ENCODE measurements at regions not wholly inside any gene's neighbourhood (a gene's known extent, or its start where the extent isn't known, plus 50 kb on each side); places are given as distances from the start of the nearest gene placed in this dataset.

DNA sequence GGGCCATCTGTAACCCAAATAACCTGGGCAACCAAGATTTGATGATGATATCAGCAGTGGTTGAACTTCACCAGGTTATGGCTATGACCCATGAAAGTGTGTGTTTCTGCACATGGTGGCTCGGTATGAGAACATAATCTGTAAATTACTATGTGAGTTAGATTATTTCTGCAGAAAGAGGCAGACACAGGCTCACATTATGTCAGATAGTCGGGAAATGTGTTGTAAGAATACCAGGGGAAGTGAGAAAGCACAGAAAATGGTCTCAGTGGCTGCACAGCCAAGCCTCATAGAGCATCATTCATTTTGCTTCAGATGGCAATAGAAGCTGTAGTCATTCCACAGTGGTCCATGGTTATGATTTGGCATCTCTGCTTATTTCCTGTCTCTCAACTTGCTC, 63.0 kb upstream of the RBPJ start:
- TF ChIP-seq, protein P1, sequence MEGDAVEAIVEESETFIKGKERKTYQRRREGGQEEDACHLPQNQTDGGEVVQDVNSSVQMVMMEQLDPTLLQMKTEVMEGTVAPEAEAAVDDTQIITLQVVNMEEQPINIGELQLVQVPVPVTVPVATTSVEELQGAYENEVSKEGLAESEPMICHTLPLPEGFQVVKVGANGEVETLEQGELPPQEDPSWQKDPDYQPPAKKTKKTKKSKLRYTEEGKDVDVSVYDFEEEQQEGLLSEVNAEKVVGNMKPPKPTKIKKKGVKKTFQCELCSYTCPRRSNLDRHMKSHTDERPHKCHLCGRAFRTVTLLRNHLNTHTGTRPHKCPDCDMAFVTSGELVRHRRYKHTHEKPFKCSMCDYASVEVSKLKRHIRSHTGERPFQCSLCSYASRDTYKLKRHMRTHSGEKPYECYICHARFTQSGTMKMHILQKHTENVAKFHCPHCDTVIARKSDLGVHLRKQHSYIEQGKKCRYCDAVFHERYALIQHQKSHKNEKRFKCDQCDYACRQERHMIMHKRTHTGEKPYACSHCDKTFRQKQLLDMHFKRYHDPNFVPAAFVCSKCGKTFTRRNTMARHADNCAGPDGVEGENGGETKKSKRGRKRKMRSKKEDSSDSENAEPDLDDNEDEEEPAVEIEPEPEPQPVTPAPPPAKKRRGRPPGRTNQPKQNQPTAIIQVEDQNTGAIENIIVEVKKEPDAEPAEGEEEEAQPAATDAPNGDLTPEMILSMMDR (IDR thresholded peaks at IDR 0.05), result no peak
- no peak for TF ChIP-seq EZH2 (IDR thresholded peaks at IDR 0.05; ENCODE audit: borderline replicate concordance, insufficient read depth, low read depth, low read length, poor library complexity, severe bottlenecking)
